ENCODE measurements at regions not wholly inside any gene's neighbourhood (a gene's known extent, or its start where the extent isn't known, plus 50 kb on each side); places are given as distances from the start of the nearest gene placed in this dataset.

DNA sequence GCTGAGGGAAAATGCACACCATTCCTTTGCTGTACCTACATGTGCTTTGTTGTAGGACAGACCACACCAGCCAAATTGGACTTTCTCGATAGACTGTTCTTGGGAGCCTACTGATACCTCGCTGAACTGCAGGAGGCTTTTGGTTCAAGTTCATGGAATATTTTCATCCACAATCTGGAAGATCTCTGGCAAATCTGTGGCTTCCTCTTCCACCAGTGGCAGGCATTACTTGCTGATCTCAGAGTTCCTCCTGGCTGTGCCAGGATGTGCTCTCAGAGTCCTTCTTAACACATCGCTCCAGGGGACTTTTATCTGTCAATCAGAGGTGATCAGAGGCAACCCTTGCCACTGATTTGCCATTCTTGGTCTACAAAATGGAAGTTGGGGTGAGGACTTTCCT, 87.7 kb downstream of the PTGR3 start:
- no peaks in the 10 kb centered on the region for H3K79me2 ChIP-seq (ENCODE audit: control insufficient read depth, insufficient read depth, low read length)
- H3K9me3 ChIP-seq (ENCODE audit: control insufficient read depth, insufficient read depth, low read depth, low read length): no peaks in the 10 kb centered on the region
- no peaks in the 10 kb centered on the region for H3K4me1 ChIP-seq (ENCODE audit: control insufficient read depth, extremely low read depth, insufficient read depth, low read length)
- no peak overlapping the region for H3K9ac ChIP-seq (ENCODE audit: insufficient read depth, low read length)
- H3K27ac ChIP-seq (ENCODE audit: insufficient read depth, low read length): no peak overlapping the region
- DNase-seq (ENCODE audit: low read depth in 2 of 2): no peak
- no peaks in the 10 kb centered on the region for H3K36me3 ChIP-seq (ENCODE audit: control insufficient read depth, insufficient read depth, low read length)
- no peak overlapping the region for H2AFZ ChIP-seq (ENCODE audit: low read length)
- H4K20me1 ChIP-seq (ENCODE audit: control insufficient read depth, extremely low read depth, insufficient read depth, low read length): no peaks in the 10 kb centered on the region
- no peak overlapping the region for H3K4me3 ChIP-seq (replicated peaks in 1 of 4; ENCODE audit: control extremely low read depth in 1 of 4, insufficient read depth in 1 of 4, low read depth in 3 of 4, low read length in 4 of 4)
- H3K27me3 ChIP-seq (ENCODE audit: control insufficient read depth, insufficient read depth, low read length): no peaks in the 10 kb centered on the region
- no peak overlapping the region for H3K4me2 ChIP-seq (ENCODE audit: extremely low read depth, insufficient read depth, low read length)
- no peak for TF ChIP-seq EZH2 (IDR thresholded peaks at IDR 0.05; ENCODE audit: low read length, missing control alignments)
- TF ChIP-seq, protein P1, sequence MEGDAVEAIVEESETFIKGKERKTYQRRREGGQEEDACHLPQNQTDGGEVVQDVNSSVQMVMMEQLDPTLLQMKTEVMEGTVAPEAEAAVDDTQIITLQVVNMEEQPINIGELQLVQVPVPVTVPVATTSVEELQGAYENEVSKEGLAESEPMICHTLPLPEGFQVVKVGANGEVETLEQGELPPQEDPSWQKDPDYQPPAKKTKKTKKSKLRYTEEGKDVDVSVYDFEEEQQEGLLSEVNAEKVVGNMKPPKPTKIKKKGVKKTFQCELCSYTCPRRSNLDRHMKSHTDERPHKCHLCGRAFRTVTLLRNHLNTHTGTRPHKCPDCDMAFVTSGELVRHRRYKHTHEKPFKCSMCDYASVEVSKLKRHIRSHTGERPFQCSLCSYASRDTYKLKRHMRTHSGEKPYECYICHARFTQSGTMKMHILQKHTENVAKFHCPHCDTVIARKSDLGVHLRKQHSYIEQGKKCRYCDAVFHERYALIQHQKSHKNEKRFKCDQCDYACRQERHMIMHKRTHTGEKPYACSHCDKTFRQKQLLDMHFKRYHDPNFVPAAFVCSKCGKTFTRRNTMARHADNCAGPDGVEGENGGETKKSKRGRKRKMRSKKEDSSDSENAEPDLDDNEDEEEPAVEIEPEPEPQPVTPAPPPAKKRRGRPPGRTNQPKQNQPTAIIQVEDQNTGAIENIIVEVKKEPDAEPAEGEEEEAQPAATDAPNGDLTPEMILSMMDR (conservative IDR thresholded peaks at IDR 0.05 in 1 of 2, IDR thresholded peaks at IDR 0.05 in 1 of 2; ENCODE audit: low read depth in 1 of 2, low read length in 2 of 2): no peak

DNA sequence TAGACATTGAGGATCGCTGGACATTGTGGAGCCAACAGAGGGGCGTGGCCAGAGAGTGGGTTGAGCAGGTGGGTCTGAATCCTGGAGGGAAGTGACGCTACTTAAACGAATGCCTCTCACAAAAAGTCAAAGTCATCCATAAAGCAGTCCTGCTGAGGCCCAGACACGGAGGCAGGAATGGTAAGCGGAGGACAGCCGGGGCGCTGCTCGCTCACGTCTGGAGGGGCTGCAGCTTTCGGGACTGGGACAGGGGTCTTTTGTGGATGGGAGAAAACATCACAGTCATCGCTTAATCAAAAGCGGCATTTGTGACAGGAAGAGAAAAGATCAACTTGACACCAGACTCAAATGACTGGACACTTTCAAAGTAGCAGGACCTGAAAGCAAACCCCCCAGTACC, 88.4 kb downstream of the PTGR3 start:
- no peaks in the 10 kb centered on the region for H3K27me3 ChIP-seq (ENCODE audit: control insufficient read depth, insufficient read depth, low read length)
- H3K27ac ChIP-seq (ENCODE audit: insufficient read depth, low read length): no peak overlapping the region
- H2AFZ ChIP-seq (ENCODE audit: low read length): no peak overlapping the region
- DNase-seq (ENCODE audit: low read depth in 2 of 2): no peak
- no peaks in the 10 kb centered on the region for H3K36me3 ChIP-seq (ENCODE audit: control insufficient read depth, insufficient read depth, low read length)
- H3K4me3 ChIP-seq (replicated peaks in 1 of 4; ENCODE audit: control extremely low read depth in 1 of 4, insufficient read depth in 1 of 4, low read depth in 3 of 4, low read length in 4 of 4): no peak overlapping the region
- H3K4me1 ChIP-seq (ENCODE audit: control insufficient read depth, extremely low read depth, insufficient read depth, low read length): no peaks in the 10 kb centered on the region
- no peak for TF ChIP-seq EZH2 (IDR thresholded peaks at IDR 0.05; ENCODE audit: low read length, missing control alignments)
- TF ChIP-seq, protein P1 (conservative IDR thresholded peaks at IDR 0.05 in 1 of 2, IDR thresholded peaks at IDR 0.05 in 1 of 2; ENCODE audit: low read depth in 1 of 2, low read length in 2 of 2): no peak
- no peak overlapping the region for H3K4me2 ChIP-seq (ENCODE audit: extremely low read depth, insufficient read depth, low read length)
- no peaks in the 10 kb centered on the region for H3K9me3 ChIP-seq (ENCODE audit: control insufficient read depth, insufficient read depth, low read depth, low read length)
- H3K79me2 ChIP-seq (ENCODE audit: control insufficient read depth, insufficient read depth, low read length): no peaks in the 10 kb centered on the region
- H3K9ac ChIP-seq (ENCODE audit: insufficient read depth, low read length): no peak overlapping the region
- no peaks in the 10 kb centered on the region for H4K20me1 ChIP-seq (ENCODE audit: control insufficient read depth, extremely low read depth, insufficient read depth, low read length)

DNA sequence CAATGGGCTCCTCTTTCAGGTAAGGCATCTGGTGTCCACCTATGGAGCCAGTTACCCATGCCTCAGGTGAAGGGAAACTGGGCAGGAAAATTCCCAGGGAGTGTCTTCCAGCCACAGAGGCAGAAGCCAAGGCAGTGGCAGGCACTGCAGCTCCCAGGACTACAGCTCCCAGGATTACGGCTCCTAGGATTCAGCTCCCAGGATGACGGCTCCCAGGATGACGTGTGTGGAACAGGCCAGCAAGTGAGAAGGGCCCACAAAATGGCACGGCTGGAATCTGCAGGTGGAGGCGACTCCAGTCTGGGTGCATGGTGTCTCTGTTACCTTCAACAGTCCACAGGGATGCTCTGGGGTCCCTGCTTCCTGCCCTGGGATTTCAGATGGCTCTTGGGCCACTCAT, 92.1 kb downstream of the PTGR3 start:
- H3K36me3 ChIP-seq (ENCODE audit: control insufficient read depth, insufficient read depth, low read length): no peaks in the 10 kb centered on the region
- no peaks in the 10 kb centered on the region for H4K20me1 ChIP-seq (ENCODE audit: control insufficient read depth, extremely low read depth, insufficient read depth, low read length)
- no peaks in the 10 kb centered on the region for H3K9me3 ChIP-seq (ENCODE audit: control insufficient read depth, insufficient read depth, low read depth, low read length)
- H3K4me3 ChIP-seq (replicated peaks in 1 of 4; ENCODE audit: control extremely low read depth in 1 of 4, insufficient read depth in 1 of 4, low read depth in 3 of 4, low read length in 4 of 4): no peak overlapping the region
- H3K79me2 ChIP-seq (ENCODE audit: control insufficient read depth, insufficient read depth, low read length): no peaks in the 10 kb centered on the region
- TF ChIP-seq, protein P1 (conservative IDR thresholded peaks at IDR 0.05 in 1 of 2, IDR thresholded peaks at IDR 0.05 in 1 of 2; ENCODE audit: low read depth in 1 of 2, low read length in 2 of 2): no peak
- no peak for TF ChIP-seq EZH2 (IDR thresholded peaks at IDR 0.05; ENCODE audit: low read length, missing control alignments)
- no peaks in the 10 kb centered on the region for H3K4me1 ChIP-seq (ENCODE audit: control insufficient read depth, extremely low read depth, insufficient read depth, low read length)
- no peak overlapping the region for H3K27ac ChIP-seq (ENCODE audit: insufficient read depth, low read length)
- DNase-seq (ENCODE audit: low read depth in 2 of 2): no peak
- H3K9ac ChIP-seq (ENCODE audit: insufficient read depth, low read length): no peak overlapping the region
- H2AFZ ChIP-seq (ENCODE audit: low read length): no peak overlapping the region
- no peak overlapping the region for H3K4me2 ChIP-seq (ENCODE audit: extremely low read depth, insufficient read depth, low read length)
- H3K27me3 ChIP-seq (ENCODE audit: control insufficient read depth, insufficient read depth, low read length): no peaks in the 10 kb centered on the region

All from fibroblast of lung (primary cell).